CD4-positive, alpha-beta T cell (primary cell): ENCODE measurements at regions not wholly inside any gene's neighbourhood (a gene's known extent, or its start where the extent isn't known, plus 50 kb on each side); places are given as distances from the start of the nearest gene placed in this dataset.

Experiments
- ATAC-seq: fragments of 200-7000 bp; cut with Tn5 transposase; one replicate; pipeline ENCODE4 v1.10.0; 2022; ENCODE audit warnings: mild to moderate bottlenecking; ENCODE audit not compliant: poor library complexity
- CTCF ChIA-PET: fragments of 350-600 bp; sonication (Branson Sonifier 250); formaldehyde crosslinking; loops from one replicate; lab custom pipeline; 2021; ENCODE audit warnings: antibody characterized with exemption, inconsistent platforms; lab: Charles Lee
- POLR2A ChIA-PET: fragments of 350-600 bp; sonication (Branson Sonifier 250); formaldehyde crosslinking; loops from one replicate; lab custom pipeline; 2021; ENCODE audit warnings: antibody characterized with exemption, inconsistent platforms; lab: Charles Lee
- DNase-seq, 14 experiments: peaks; one replicate each; pipeline ENCODE4 v3.0.0-alpha.2; 2013 to 2020; ENCODE audit warnings: mixed read lengths in 2 of 14
- H3K27ac ChIP-seq, 2 donors: one replicate each; pipeline versions ENCODE4 v1.5.1 to v1.7.0; 2013; ENCODE audit warnings: low read length in 2 of 2, low read depth in 1 of 2, mild to moderate bottlenecking in 1 of 2
- H3K27me3 ChIP-seq, 2 experiments: 1 replicate in 1 of 2; 2 replicates in 1 of 2; pipeline versions ENCODE4 v1.6.1 to v1.7.0; 2013; ENCODE audit warnings: low read length in 2 of 2, control low read depth in 1 of 2, mild to moderate bottlenecking in 1 of 2, moderate library complexity in 1 of 2; ENCODE audit not compliant: insufficient read depth in 2 of 2, control insufficient read depth in 1 of 2
- H3K36me3 ChIP-seq: one replicate; pipeline ENCODE4 v1.6.1; 2013; ENCODE audit warnings: low read length, control low read depth; ENCODE audit not compliant: insufficient read depth
- H3K4me1 ChIP-seq: one replicate; pipeline ENCODE4 v1.6.1; 2013; ENCODE audit warnings: low read length, control low read depth; ENCODE audit not compliant: insufficient read depth
- H3K4me3 ChIP-seq: one replicate; pipeline ENCODE4 v1.5.1; 2013; ENCODE audit warnings: mild to moderate bottlenecking, low read length, moderate library complexity
- H3K9me3 ChIP-seq, 2 experiments: 1 replicate in 1 of 2; 2 replicates in 1 of 2; pipeline versions ENCODE4 v1.6.1 to v1.7.0; 2013; ENCODE audit warnings: low read length in 2 of 2, mild to moderate bottlenecking in 2 of 2, control low read depth in 1 of 2, moderate library complexity in 1 of 2; ENCODE audit not compliant: control insufficient read depth in 1 of 2, insufficient read depth in 1 of 2
- H3K27ac Mint-ChIP-seq: one replicate; pipeline ENCODE4 v1.8.0; 2020; ENCODE audit warnings: mixed read lengths
- H3K27me3 Mint-ChIP-seq: one replicate; pipeline ENCODE4 v1.8.0; 2021; ENCODE audit warnings: mixed read lengths
- H3K36me3 Mint-ChIP-seq: one replicate; pipeline ENCODE4 v1.8.0; 2021; ENCODE audit warnings: low read depth, mixed read lengths
- H3K4me1 Mint-ChIP-seq: one replicate; pipeline ENCODE4 v1.8.0; 2021; ENCODE audit warnings: low read depth, mixed read lengths
- H3K4me3 Mint-ChIP-seq: one replicate; pipeline ENCODE4 v1.8.0; 2020; ENCODE audit warnings: mild to moderate bottlenecking, mixed read lengths
- H3K9me3 Mint-ChIP-seq: one replicate; pipeline ENCODE4 v1.8.0; 2020; ENCODE audit warnings: mixed read lengths
- intact Hi-C, 2 experiments: fragments of 100-400 bp; cut with DNase I in 1 of 2; cut with micrococcal nuclease in 1 of 2; formaldehyde crosslinking; loops; one replicate each; pipeline versions ENCODE4 v1.15.1 to v1.9.0; 2023 to 2025; cut with DNase I, micrococcal nuclease
- TF ChIP-seq, protein P1 (sequence below): fragments of 200-600 bp; IDR thresholded peaks from one replicate; pipeline ENCODE4 v1.8.0; 2022; ENCODE audit warnings: antibody characterized with exemption, mild to moderate bottlenecking

DNA sequence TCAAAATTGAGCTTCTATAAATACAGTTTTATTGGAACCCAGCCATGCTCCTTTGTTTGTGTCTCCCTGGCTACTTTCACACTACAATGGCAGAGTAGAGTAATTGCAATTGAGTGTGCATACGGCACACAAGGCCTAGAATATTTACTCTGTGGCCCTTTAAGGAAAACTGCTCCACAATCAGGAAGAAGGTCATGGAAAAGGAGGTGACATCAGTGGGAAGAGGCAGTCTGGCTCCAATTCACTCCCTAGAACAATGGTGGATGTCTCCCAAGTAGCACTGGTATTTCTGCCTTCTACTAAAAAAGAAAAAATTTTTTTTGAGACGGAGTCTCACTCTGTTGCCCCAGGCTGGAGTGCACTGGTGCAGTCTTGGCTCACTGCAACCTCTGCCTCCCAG is 51.3 kb downstream of the KRTAP19-8 start:
- Mint-ChIP-seq H3K4me1 (no peaks in the 10 kb centered on the region), H3K27ac (no peak overlapping the region), H3K4me3 (no peak overlapping the region), H3K36me3 (no peaks in the 10 kb centered on the region), H3K9me3 (no peaks in the 10 kb centered on the region), H3K27me3 (peaks cover 6% of the 10 kb centered on the region)
- intact Hi-C loops: no loop called here
- Histone ChIP-seq H3K9me3 (peaks cover 0 to 4% of the 10 kb centered on the region in 2 experiments), H3K4me3 (no peak overlapping the region), H3K36me3 (no peaks in the 10 kb centered on the region), H3K27me3 (no peaks in the 10 kb centered on the region), H3K27ac (no peak overlapping the region), H3K4me1 (no peaks in the 10 kb centered on the region)
- POLR2A ChIA-PET: no interaction called here
- TF ChIP-seq, protein P1, sequence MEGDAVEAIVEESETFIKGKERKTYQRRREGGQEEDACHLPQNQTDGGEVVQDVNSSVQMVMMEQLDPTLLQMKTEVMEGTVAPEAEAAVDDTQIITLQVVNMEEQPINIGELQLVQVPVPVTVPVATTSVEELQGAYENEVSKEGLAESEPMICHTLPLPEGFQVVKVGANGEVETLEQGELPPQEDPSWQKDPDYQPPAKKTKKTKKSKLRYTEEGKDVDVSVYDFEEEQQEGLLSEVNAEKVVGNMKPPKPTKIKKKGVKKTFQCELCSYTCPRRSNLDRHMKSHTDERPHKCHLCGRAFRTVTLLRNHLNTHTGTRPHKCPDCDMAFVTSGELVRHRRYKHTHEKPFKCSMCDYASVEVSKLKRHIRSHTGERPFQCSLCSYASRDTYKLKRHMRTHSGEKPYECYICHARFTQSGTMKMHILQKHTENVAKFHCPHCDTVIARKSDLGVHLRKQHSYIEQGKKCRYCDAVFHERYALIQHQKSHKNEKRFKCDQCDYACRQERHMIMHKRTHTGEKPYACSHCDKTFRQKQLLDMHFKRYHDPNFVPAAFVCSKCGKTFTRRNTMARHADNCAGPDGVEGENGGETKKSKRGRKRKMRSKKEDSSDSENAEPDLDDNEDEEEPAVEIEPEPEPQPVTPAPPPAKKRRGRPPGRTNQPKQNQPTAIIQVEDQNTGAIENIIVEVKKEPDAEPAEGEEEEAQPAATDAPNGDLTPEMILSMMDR: no peak
- ATAC-seq (no peak), DNase-seq (no peak)
- CTCF ChIA-PET: no interaction called here

DNA sequence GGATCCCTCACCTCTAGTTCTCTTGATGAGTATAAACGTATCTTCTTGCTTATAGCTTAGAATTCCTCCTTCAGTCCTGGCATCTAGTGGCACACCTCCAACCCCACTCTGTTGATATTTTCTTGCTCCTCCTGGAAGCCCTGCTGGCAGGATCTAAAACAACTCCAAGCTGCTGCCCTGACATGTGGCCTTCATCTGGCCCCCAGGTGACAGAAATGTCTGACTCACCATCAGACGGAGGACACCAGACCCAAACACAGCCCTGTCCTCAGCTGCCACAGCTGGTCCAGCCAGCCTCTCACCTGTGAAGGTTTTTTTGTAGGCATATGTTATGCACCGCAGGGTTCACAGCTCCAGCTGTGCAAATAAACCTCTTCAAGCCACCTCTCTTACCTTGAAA is 53.4 kb downstream of the KRTAP19-8 start:
- Histone ChIP-seq H3K27ac (no peak overlapping the region), H3K4me1 (no peaks in the 10 kb centered on the region), H3K4me3 (no peak overlapping the region), H3K27me3 (no peaks in the 10 kb centered on the region), H3K36me3 (no peaks in the 10 kb centered on the region), H3K9me3 (peaks cover 0 to 4% of the 10 kb centered on the region in 2 experiments)
- H3K4me1 Mint-ChIP-seq: peaks cover 1% of the 10 kb centered on the region
- TF ChIP-seq, protein P1: no peak
- no peak for DNase-seq
- intact Hi-C loops: no loop called here
- no peak overlapping the region for H3K27ac Mint-ChIP-seq
- ChIA-PET POLR2A (no interaction called here), CTCF (no interaction called here)
- H3K9me3 Mint-ChIP-seq: no peaks in the 10 kb centered on the region
- ATAC-seq: no peak
- no peak overlapping the region for H3K4me3 Mint-ChIP-seq
- peaks cover 3% of the 10 kb centered on the region for H3K27me3 Mint-ChIP-seq
- no peaks in the 10 kb centered on the region for H3K36me3 Mint-ChIP-seq

DNA sequence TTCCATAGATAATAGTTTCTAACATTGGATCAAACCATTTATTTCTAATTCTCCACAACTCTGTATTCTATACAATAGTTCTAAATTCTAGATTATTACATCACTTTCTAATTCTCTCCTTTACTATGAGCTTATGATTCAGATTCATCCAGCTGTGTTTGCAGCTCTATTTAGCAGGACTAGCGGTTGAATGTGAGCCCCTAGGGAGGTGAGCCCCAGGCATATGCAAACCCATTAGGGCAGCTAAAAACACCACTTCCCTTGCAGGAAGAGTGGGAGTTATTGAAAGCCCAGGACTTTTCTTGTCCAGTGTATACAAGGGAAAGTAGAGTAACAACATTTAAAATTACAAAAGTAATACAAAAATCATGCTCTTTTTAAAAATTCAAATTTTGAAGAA is 56.9 kb downstream of the KRTAP19-8 start:
- H3K27ac ChIP-seq: no peak overlapping the region
- H3K4me1 Mint-ChIP-seq: peaks cover 14% of the 10 kb centered on the region
- H3K27ac Mint-ChIP-seq: no peak overlapping the region

More for the DNA sequence above, 56.9 kb downstream of the KRTAP19-8 start:
- Mint-ChIP-seq H3K4me3 (no peak overlapping the region), H3K9me3 (no peaks in the 10 kb centered on the region), H3K36me3 (no peaks in the 10 kb centered on the region), H3K27me3 (no peaks in the 10 kb centered on the region)
- ATAC-seq (no peak), DNase-seq (no peak)
- H3K4me3 ChIP-seq: no peak overlapping the region
- no peaks in the 10 kb centered on the region for H3K27me3 ChIP-seq
- peaks cover 0 to 4% of the 10 kb centered on the region in 2 experiments for H3K9me3 ChIP-seq
- TF ChIP-seq, protein P1: no peak
- intact Hi-C loops: no loop called here
- CTCF ChIA-PET: no interaction called here
- no peaks in the 10 kb centered on the region for H3K36me3 ChIP-seq
- POLR2A ChIA-PET: interaction anchor here (0.6 kb wide), 1 partner anchor 262 kb away, joined by 4 read pairs; no protein-coding TSS in a partner anchor
- no peaks in the 10 kb centered on the region for H3K4me1 ChIP-seq
